Activated CD8-positive, alpha-beta memory T cell treated with anti-CD3 and anti-CD28 coated beads for 36 hours (primary cell): ENCODE measurements at regions not wholly inside any gene's neighbourhood (a gene's known extent, or its start where the extent isn't known, plus 50 kb on each side); places are given as distances from the start of the nearest gene placed in this dataset.

Source experiments
- CTCF ChIA-PET: fragments of 350-600 bp; sonication (Branson Sonifier 250); formaldehyde crosslinking; loops from one replicate; lab custom pipeline; 2021; ENCODE audit warnings: antibody characterized with exemption; lab: Charles Lee
- POLR2A ChIA-PET: fragments of 350-600 bp; sonication (Branson Sonifier 250); formaldehyde crosslinking; loops from one replicate; lab custom pipeline; 2021; ENCODE audit warnings: antibody characterized with exemption; lab: Charles Lee

- CTCF ChIA-PET, result no interaction called here
- POLR2A ChIA-PET, result no interaction called here
These were observed 192.5 kb upstream of the PDE3A start for GRCh38 chr12:20175704-20176388.

DNA sequence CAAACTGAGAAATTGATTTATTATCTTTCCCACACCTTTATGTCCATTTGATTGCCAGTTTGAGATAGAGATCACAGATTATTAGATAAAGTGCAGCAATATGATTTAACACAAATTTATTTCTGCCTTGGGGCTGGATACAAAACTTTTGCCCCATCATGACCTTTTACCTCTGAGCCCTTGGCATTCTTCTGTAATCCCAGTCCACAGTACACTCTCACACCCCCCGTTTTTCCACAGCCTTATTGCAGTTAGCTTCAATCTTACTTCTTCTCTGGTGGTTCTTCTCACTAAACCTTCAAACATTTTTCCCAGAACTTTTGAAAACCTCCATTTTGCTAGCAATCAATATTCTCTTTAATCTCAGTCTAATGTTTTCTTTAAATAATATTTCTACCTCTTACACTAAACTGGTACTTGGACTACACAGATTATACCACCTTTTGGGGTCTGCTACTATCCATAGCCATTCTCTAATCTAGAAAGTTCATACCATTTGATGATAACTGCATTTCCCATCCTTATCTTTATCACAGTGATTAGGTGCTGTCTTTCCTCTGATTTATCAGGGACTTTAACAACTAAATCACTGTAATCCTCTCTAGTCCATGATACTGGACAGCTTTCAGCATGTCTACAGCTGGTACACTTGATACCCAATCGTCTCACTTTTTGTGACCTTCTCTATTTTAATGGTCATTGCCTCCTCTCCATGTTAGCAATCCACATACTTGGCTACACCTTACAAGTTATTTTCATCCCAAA is 186.7 kb upstream of the PDE3A start:
- ChIA-PET CTCF (no interaction called here), POLR2A (no interaction called here)

DNA sequence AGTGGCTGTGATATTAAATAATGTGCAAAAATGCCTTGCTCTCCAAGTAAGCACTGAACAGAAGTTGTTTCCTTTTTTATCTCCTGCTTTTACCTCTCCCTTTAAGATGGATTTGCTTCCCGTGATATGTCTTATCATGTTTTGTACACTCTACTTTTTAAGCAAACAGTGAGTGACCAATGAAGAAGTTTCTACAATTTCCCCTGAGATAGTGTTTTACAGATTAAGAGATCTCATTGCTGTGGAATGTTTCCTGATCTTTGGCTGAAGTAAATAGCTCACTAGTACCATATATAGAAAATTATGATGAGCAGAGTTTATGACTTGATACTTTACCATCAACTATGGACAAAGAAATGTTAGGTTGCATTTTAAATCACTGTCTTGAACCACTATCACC is 184.8 kb upstream of the PDE3A start:
- ChIA-PET POLR2A (no interaction called here), CTCF (no interaction called here)

DNA sequence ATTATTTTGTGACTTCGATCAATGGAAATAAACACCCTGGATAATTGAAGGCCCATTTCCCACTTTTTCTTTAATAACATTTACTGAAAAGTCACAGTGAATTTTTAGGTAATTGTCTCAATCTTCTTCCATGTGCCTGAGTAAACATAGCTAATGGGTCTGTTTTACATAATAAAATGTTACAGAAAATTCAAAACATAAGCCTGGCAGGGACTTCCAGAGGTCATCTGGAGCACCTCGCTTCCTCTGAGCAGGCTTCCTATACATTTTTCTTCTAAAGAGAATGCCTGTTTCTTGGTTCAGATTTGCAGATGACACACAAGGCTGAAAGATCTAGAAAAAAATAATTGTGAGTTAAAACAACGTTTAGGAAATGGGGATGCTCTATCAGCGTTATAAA is 183.8 kb upstream of the PDE3A start:
- POLR2A ChIA-PET, result no interaction called here
- CTCF ChIA-PET, result no interaction called here

DNA sequence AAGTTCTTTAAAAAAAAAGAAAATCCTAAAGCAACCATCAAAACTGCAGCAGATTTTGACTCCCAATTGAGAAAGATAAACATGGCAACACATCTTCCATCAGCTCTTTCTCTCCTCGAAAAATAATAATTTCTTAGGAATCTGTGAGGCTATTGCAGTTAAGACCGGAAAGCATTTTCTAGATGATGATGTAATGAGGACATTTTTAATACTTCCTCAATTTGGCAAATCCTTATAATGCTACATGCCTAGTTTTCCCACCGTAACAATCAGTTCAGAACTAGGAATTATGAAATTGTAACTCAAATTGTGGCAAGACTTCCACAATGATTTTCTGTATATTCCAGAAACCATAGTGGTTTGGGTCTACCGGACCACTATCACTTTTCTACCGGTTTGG is 180.9 kb upstream of the PDE3A start:
- ChIA-PET POLR2A (no interaction called here), CTCF (no interaction called here)

DNA sequence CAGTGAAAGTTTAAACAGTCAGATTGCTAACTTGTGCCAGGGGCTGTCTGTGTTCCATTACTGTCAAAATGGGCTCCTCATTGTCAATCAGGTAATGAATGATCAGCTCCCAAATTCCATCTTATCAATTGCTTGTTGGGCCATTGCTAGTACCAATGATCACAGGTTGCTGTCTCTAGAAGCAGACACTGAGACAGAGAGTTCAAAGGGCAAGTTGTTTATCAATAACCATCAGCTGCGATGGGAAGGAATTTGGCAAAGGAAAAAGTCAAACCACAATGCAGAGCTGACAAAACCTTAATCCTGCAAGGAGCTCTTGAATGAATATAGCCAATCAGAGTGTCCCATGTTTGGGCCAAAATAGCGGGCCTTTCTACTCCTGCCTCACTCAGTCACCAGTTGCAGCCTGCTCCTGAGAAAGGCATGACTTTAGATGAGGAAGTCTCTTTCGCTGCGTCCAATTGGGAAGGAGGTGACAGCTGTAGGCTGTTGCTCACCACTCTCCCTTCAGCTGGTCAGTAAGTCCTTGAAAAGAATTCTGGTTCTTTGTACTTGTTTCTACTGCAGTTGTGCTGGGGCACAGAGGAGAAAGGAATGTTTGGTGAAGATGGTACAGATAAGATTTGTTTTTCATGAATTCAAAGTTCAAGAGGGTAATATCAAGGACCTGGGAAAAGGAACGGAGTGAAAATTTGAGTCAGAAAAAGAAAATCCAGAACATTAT is 179.2 kb upstream of the PDE3A start:
- ChIA-PET POLR2A (no interaction called here), CTCF (no interaction called here)

- ChIA-PET CTCF (no interaction called here), POLR2A (no interaction called here)
These were observed 178.6 kb upstream of the PDE3A start for GRCh38 chr12:20189767-20190166.

DNA sequence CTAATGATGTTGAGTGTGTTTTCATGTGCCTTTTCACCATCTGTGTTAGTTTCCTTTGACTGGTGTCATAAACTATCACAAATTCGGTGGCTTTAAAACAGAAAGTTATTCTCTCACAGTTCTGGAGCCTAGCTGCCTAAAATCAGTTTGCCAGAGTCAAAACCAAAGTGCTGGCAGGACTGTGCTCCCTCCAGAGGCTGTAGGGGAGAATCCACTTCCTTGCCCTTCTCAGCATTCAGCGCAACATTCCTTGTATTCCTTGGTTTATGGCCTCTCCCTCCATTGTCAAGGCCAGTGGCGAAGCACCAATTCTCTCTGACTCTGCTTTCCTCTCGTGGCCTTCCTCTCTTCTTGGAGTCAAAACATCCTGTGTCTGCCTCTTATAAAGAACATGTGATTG is 174.2 kb upstream of the PDE3A start:
- ChIA-PET POLR2A (no interaction called here), CTCF (no interaction called here)

DNA sequence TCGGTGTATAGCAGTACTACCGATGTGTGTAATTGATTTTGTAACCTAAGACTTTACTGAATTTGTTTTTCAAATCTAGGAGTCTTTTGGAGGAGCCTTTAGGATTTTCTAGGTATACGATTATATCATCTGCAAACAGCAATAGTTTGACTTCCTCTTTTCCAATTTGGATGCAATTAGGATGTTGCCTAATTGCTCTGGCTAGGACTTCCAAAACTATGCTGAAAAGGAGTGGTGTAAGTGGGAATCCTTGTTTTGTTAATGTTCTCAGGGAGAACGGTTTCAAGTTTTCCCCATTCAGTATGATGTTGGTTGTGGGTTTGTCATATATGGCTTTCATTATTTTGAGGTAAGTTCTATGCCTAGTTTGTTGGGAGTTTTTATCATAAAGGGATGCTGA is 171.6 kb upstream of the PDE3A start:
- POLR2A ChIA-PET, result no interaction called here
- CTCF ChIA-PET, result no interaction called here

DNA sequence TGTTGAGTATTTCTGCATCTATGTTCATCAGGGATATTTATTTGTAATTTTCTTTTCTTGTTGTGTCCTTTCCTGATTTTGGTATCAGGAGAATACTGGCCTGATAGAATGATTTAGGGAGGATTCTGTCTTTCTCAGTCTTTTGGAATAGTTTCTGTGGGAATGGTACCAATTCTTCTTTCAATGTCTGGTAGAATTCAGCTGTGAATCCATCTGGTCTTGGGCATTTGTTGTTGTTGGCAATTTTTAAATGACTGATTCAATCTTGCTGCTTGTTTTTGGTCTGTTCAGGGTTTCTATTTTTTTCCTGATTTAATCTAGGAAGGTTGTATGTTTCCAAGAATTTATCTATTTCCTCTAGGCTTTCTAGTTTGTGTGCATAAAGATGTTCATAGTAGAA is 170.9 kb upstream of the PDE3A start:
- ChIA-PET POLR2A (no interaction called here), CTCF (no interaction called here)

DNA sequence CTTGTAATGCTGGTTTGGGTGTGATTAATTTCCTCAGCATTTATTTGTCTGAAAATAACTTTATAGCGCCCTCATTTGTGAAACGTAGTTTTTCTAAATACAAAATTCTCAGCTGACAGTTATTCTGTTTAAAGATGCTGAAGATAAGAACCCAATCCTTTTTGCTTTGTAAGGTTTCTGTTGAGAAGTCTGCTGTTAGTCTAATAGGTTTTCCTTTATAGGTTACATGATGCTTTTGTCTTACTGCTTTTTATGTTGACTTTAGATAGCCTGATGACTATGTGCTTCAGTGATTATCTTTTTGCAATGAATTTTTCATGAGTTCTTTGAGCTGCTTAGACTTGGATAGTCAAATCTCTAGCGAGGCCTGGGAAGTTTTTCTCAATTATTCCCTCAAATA is 168.6 kb upstream of the PDE3A start:
- CTCF ChIA-PET, result no interaction called here
- POLR2A ChIA-PET, result no interaction called here

- CTCF ChIA-PET, result no interaction called here
- POLR2A ChIA-PET, result no interaction called here
These were observed 166.6 kb upstream of the PDE3A start for GRCh38 chr12:20201733-20202132.

- CTCF ChIA-PET, result no interaction called here
- POLR2A ChIA-PET, result no interaction called here
These were observed 162.5 kb upstream of the PDE3A start for GRCh38 chr12:20205854-20206253.

- CTCF ChIA-PET, result no interaction called here
These were observed 161.9 kb upstream of the PDE3A start for GRCh38 chr12:20206410-20206809.

GRCh38 chr12:20210621-20211215 is 157.6 kb upstream of the PDE3A start:
- POLR2A ChIA-PET, result no interaction called here
- CTCF ChIA-PET, result interaction anchor here (0.6 to 0.7 kb wide), 2 partner anchors 695 to 1982 kb away, joined by 3 read pairs; no protein-coding TSS in a partner anchor

More at GRCh38 chr12:20206410-20206809, 161.9 kb upstream of the PDE3A start:
- POLR2A ChIA-PET, result no interaction called here

- POLR2A ChIA-PET, result no interaction called here
- CTCF ChIA-PET, result no interaction called here
These were observed 156.8 kb upstream of the PDE3A start for GRCh38 chr12:20211541-20211940.

GRCh38 chr12:20211981-20212421 is 156.3 kb upstream of the PDE3A start:
- POLR2A ChIA-PET, result no interaction called here
- CTCF ChIA-PET, result no interaction called here

DNA sequence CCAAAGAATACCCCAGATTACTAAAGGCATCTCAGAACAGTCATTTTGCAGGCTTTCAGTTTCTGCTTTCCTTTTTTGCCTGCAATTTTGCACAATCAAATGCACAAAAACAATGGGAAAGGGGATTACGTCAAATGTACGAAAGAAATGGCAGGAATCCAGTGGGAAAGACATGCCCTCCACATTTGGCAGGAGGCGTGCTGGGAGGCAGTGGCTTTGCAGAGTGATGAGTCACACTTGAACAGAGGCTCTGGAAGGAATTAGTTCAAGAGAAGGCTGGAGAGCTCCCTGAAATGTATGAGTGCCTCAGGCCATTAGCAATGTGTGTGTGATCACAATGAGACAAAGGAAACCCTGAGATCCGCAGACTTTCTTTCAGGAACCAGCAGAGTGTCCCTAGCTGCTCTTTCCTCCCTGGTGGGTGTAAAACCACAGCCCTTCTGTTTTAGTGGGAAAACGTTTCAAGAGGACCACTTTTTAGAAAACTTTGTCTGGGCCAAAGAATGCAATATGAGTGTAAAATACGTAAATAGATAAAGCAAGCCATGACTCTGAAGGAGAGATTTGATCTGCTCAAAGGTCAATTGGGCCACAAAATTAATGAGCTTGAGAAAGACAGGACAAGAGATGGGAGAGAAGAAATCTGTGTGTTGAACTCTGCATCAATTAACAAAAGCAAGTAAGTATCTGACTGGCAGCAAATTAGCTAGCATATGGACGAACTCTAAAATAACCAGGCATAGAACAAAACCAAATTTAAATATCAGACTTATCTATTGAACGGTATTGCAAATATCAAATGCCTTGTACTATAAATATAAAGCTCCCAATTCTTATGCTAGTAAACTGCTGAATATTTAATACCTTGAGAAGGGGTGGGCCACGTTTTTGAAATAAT is 155.4 kb upstream of the PDE3A start:
- POLR2A ChIA-PET, result no interaction called here
- CTCF ChIA-PET, result no interaction called here
